ENCODE measurements at regions not wholly inside any gene's neighbourhood (a gene's known extent, or its start where the extent isn't known, plus 50 kb on each side); places are given as distances from the start of the nearest gene placed in this dataset.

DNA sequence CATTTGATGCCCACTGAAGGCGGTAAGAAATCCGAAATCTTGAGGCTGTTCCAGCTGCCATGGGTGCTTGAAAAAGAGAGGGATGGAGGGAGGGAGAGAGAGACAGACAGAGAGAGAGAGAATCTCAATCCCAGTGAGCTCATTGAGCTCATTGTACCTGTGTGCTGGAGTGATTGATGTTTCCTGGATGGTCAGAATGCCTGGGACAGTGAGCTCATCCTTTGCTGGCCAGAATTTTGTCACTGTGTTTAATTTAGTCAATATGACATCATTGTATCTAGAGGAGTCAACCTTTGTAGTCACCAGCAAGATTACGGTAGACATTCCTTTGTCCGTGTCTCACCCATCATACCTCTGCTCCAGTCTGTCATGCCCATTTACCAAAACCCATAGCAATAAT, 625.4 kb upstream of the POM121L12 start:
- no peak for TF ChIP-seq POLR2A (IDR thresholded peaks at IDR 0.05)
- TF ChIP-seq, protein P1, sequence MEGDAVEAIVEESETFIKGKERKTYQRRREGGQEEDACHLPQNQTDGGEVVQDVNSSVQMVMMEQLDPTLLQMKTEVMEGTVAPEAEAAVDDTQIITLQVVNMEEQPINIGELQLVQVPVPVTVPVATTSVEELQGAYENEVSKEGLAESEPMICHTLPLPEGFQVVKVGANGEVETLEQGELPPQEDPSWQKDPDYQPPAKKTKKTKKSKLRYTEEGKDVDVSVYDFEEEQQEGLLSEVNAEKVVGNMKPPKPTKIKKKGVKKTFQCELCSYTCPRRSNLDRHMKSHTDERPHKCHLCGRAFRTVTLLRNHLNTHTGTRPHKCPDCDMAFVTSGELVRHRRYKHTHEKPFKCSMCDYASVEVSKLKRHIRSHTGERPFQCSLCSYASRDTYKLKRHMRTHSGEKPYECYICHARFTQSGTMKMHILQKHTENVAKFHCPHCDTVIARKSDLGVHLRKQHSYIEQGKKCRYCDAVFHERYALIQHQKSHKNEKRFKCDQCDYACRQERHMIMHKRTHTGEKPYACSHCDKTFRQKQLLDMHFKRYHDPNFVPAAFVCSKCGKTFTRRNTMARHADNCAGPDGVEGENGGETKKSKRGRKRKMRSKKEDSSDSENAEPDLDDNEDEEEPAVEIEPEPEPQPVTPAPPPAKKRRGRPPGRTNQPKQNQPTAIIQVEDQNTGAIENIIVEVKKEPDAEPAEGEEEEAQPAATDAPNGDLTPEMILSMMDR (IDR thresholded peaks at IDR 0.05), result no peak

All from body of pancreas (tissue), 4 donors.